K562 (cell line): ENCODE measurements at regions not wholly inside any gene's neighbourhood (a gene's known extent, or its start where the extent isn't known, plus 50 kb on each side); places are given as distances from the start of the nearest gene placed in this dataset.

Source experiments
- ZBTB40 ChIP-seq, 2 experiments: fragments of 450-650 bp in 1 of 2; sonication (generic) in 1 of 2; formaldehyde crosslinking in 1 of 2; IDR thresholded peaks; 2 replicates each; pipeline versions ENCODE4 v1.7.1 to v1.9.0; 2016 to 2022; ENCODE audit warnings: inconsistent platforms in 1 of 2, mild to moderate bottlenecking in 1 of 2, missing genetic modification reagents in 1 of 2
- ZNF699 ChIP-seq: fragments of 250-450 bp; sonication (Bioruptor Pico); IDR thresholded peaks from 2 replicates; pipeline ENCODE4 v1.8.0; 2021; ENCODE audit warnings: mild to moderate bottlenecking, moderate library complexity; ENCODE audit not compliant: insufficient replicate concordance

- TF ChIP-seq ZBTB40 (IDR thresholded peaks at IDR 0.05) (no peak), ZBTB40 (CRISPR knock-in tag; IDR thresholded peaks at IDR 0.05) (no peak), ZNF699 (CRISPR knock-in tag) (no peak)
Observed at GRCh38 chr6:88536071-88536625, 370.0 kb upstream of the CNR1 start (continued).
